GM21526 (cell line): ENCODE measurements at regions not wholly inside any gene's neighbourhood (a gene's known extent, or its start where the extent isn't known, plus 50 kb on each side); places are given as distances from the start of the nearest gene placed in this dataset.
"Not testable (repeated sequence)": the region's sequence is repeated elsewhere in the genome, so short reads cannot be mapped to it uniquely, and the experiment has no call there.

Experiments
- ATAC-seq: cut with Tn5 transposase; IDR thresholded peaks from one replicate; pipeline ENCODE4 v1.9.1; 2021; ENCODE audit warnings: moderate library complexity; ENCODE audit not compliant: unreplicated experiment, low FRiP score

DNA sequence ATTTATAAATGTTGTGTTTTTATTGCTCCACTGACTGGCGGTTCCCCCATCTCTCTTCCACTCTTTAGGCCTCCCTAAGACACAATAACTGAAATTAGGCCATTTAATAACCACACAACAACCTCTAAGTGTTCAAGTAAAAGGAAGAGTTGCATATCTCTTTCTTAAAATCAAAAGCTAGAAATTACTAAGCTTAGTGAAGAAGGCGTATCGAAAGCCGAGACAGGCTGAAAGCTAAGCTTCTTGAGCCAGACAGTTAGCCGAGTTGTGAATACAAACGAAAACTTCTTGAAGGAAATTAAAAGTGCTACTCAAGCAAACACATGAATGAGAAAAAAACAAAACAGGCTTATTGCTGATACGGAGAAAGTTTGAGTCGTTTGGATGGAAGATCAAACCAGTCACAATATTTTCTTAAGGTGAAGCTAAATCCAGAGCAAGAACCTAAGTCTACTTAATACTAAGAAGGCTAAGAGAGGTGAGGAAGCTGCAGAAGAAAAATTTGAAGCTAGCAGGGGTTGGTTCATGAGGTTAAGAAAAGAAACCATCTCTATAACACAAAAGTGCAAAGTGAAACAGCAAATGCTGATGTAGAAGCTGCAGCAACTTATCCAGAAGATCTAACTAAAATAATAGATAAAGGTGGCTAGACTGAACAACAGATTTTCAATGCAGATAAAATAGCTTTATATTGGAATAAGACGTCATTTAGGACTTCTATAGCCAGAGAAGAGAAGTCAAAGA is 194.0 kb upstream of the TTC29 start:
- peak; percentile 94 for ATAC-seq

DNA sequence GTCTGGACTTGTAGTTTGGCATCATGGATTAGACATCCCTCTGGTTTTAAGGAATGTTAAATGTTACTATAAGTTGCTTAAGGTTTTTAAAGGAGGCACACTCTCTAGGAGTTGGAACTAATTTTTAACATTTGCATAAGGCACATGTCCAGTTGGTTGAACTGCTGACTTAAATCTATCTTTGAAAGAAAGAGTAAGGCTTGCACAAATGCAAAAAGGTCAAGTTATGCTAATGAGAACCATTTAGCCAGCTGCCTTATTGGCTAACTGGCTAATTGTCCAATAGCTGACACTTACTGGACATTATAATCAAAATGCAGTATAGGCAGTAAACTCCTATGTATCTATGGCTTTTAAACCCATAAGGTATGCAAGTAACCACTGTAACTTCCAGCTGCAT is 206.1 kb upstream of the TTC29 start:
- no peak for ATAC-seq

- no peak for ATAC-seq
These were observed 212.4 kb upstream of the TTC29 start for GRCh38 chr4:147157860-147158701.

GRCh38 chr4:147160908-147161513 is 215.3 kb upstream of the TTC29 start:
- peak; percentile 85 for ATAC-seq

DNA sequence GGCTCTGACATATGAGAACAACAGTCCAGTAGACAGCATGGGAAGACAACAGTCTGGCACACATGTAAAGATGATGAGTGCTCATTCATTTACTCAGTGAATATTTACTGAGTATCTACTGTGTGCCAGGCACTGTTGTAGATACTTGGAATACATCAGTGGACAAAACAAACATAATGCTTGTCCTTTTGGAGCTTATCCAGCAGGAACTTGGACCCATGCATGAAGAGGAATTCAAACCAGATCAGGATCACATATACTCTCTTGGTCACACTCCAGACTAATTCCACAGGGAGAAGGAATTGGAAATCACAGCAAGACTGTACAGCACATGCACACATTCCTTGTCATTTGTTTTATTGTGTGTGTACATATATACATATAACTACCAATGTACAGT is 217.6 kb upstream of the TTC29 start:
- no peak for ATAC-seq

DNA sequence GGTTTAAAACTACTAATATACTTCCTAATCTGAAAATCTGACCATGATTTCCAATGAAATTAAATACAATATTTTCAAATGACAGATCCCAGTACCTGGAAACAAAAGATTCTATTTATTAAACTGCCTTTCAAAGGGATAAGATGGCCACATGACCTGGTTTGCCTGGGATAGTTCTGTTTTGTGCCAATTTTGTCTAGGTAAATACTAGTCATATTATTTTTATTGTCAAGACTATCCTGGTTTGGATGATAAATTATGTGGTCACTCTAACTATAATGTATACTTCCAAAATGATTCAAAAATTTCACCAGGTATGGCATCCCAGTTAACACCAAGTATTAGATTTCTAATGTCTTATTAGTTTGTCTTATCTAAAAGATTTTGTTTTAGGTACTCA is 222.5 kb upstream of the TTC29 start:
- not testable (repeated sequence) for ATAC-seq

DNA sequence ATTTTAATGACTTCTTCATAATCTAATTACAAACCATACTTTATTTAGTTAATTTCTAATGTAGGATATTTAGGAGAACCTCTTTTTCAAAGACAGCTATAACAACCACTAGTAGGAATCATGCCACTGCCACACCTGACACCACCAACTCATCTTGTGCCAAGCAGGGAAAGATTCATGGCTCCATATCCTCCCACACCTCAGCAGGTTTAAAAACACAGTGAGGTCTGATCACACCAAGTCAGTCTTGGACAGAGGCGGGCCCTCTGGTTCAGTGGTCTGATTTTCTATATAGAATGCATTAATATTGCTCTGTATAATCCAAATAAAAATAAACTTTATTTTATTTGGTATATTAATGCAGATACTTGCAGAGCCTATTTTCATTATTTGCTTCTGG is 227.7 kb upstream of the TTC29 start:
- no peak for ATAC-seq

DNA sequence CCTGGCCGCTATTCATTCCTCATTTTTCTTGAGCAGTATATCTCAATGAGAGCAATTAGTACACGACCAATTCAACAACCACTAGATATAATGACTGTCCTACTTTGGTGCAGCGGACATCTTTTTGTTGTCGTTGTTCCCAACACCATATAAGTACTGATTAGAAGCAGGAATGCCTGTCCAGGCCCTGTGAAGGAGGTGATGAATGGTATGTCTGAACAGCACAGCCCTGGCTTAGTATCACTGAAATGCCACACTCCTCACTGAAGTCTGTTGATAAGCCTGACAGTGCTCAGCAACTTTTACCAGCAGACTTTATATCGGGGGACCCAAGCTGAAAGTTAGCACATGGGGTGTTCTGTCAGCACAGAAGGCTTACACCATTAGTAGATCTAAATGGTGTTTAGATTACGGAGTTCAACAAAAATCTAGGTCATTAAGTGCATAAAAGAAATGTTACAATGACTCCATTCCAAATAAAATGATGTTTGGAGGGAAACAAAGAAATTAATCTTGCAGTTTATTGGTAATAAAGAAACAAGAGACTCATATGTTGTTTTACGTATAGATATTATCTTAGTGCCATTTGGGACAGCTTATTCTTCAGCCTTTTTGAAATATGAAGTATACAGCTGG is 228.3 kb upstream of the TTC29 start:
- ATAC-seq, result no peak

- ATAC-seq, result no peak
These were observed 228.9 kb upstream of the TTC29 start for GRCh38 chr4:147174591-147174990.

GRCh38 chr4:147175460-147176025 is 229.9 kb upstream of the TTC29 start:
- no peak for ATAC-seq

DNA sequence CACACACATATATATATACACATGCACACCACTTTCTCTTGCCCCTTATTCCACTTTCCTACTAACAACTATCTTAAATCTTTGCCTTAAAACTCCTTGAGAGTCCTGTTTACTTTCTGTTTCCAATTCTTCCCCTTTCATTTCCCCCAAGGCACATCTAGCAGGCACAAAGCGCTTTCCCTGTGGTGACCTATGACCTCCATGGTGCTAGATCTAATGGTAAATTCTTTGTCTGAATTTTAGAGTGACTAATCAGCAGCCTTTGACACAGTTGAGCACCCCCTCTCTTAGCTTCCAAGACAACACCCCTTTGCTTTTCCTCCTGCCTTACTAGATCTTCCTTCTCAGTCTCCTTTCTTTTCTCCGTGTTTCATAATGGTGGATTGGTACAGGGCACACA is 236.4 kb upstream of the TTC29 start:
- no peak for ATAC-seq

DNA sequence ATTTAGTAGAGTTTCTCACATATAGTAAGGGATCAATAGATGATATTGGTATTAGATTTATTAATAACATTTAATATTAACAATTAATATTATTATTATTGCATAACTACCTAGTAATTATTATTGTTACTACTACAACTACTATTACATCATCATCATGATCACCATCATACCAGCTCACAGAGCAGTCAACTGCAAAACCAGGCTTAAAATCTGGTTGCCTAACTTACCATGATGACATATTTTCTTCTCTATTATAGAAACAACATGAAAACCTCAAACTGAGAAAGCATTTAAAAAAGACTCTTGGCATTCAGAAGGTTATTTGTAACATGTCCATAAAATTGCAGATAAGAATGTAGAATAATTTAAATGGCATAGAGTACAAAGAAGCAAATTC is 247.0 kb upstream of the TTC29 start:
- no peak for ATAC-seq

DNA sequence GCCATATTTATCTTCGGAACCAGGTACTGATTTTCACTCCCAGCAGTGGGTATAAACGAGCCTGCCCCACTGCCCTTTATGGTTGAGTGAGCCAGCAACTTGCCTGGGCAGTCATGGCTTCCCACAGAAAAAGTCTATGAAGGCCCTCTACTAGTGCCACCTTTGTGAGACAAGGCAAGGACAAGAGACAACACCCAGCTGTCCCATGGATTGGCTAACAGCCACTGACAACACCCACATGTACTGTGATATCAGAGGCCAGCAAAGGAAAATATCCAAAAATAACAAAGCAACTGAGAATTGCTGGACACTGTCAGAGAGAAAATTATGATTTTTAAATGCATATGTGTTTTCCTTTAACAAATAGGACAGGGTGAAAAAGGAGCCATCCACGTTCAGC is 248.4 kb upstream of the TTC29 start:
- no peak for ATAC-seq

DNA sequence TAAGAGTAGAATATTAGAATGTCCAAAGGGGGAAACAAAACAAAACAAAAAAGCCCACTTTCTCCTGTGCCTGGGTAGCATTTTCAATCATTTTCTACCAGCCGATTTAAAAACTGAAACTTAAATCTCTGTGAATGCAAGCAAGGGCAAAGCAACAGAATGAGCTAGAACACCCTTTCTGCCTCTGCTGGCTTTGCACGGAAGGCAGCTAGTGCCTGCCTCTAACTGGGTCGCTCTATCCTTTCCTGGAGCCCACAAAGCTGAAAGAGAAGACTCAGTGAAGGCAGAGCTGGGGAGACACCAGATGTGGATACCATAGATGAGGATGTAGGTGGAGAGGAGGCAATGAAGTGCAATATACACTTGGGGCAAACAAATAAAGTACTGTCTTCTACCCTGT is 248.9 kb upstream of the TTC29 start:
- ATAC-seq, result no peak

GRCh38 chr4:147195386-147195785 is 249.7 kb upstream of the TTC29 start:
- no peak for ATAC-seq

- no peak for ATAC-seq
These were observed 252.9 kb upstream of the TTC29 start for GRCh38 chr4:147198411-147199051.

GRCh38 chr4:147201016-147201415 is 255.4 kb upstream of the TTC29 start:
- no peak for ATAC-seq

DNA sequence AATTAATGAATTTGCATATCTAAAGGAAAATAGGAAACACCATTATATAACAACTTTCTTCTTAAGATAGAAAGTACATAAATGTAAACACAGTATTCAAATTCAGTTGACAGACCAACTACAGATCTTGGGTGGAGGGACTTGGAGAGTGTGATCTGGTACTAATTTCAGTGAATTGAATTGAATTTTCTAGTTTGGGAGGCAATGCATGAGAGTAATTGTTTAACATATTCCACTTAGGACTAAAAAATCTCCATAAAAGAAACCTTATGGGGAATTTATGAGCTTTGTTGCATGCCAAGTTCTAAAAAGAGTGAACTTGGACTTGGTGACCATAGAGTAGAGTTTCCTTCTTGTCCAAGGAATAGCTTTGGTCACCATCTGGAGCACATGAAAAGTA is 261.1 kb upstream of the TTC29 start:
- no peak for ATAC-seq

GRCh38 chr4:147207911-147208310 is 262.2 kb upstream of the TTC29 start:
- no peak for ATAC-seq

DNA sequence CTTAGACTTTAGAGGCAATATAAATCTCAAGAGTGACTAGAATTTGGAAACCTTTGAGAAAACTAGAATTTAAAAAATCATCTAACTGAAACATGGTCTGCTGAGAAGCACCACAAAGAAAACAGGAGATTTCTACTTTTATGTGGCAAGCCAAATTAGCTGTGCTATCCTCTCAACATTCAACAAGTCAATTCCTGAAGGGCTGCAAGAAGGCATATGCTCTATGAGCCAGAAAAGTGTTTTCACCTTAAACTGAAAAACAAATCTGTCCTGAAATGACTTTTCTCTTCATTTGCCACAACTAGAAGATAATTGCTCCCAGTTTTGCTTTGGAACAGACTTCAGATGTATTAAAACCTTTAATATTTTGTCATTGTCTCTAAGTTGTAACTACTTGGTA is 263.2 kb upstream of the EDNRA start:
- no peak for ATAC-seq
